NCI-H2107 treated with DMSO at 0.1 percent for 48 hours (cell line): ENCODE measurements at regions not wholly inside any gene's neighbourhood (a gene's known extent, or its start where the extent isn't known, plus 50 kb on each side); places are given as distances from the start of the nearest gene placed in this dataset.

ENCODE experiments used
- DNase-seq: peaks from one replicate; lab custom pipeline; 2025; ENCODE audit not compliant: unreplicated experiment; lab: John Stamatoyannopoulos, UW

DNA sequence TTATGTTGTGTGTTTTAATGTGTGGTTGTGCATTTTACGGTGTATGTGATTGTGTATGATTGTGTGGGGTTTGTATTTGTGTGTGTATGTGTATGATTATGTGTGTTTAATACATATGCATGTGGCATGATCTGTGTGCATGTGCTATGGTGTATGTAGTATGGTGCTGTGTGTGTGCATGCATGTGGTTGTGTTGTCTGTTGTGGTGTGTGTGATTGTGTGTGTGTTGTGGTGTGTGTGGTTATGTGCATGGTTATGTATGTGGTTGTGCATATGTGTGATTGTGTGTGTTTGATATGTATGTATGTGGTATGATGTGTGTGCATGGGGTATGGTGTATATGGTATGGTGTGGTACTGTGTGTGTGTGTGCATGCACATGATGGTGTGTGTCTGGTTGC lies 148.1 kb upstream of the AGAP1 start:
- no peak for DNase-seq

DNA sequence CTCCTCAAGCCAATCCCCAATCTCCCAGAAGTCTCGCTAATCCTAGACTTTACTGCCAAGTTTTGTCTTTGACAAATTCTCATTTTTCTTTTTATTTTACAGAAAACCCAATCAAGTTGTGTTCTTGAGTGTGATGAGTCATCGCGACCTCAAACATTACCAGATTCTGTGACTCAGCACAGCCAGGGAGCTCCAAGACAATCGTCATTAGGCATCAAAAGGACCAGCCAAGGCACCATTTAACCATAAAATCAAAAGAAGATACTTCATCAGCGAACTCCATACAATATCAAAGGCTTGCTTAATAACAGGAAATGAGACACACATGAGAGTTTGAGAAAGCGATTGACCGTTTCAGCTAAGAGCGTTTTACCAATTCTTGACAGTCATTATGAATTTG lies 146.2 kb upstream of the AGAP1 start:
- DNase-seq: no peak

DNA sequence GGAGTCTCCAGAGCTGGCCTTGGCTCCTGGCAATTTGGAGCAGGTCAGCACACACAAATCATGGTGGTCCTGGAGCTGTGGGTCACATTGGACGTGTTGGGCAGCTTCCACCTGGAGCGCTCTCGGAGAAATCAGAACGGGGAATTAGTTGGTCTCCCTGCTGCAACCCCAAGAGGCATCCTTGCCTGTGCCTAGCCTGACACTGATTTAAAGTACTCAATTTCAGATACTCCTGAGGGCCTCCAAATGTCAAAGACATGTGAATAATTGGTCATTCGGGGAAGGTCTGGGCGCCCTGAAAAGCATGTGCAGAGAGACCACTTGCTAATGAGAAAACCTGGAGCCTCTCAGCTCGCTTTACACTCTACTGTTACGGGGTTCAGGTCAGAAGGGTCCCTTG lies 145.5 kb upstream of the AGAP1 start:
- no peak for DNase-seq

- DNase-seq: no peak
Observed at GRCh38 chr2:235350234-235350633, 143.6 kb upstream of the AGAP1 start.

- DNase-seq: no peak
Observed at GRCh38 chr2:235352541-235352940, 141.3 kb upstream of the AGAP1 start.

GRCh38 chr2:235357881-235358280 lies 136.0 kb upstream of the AGAP1 start:
- DNase-seq: no peak

DNA sequence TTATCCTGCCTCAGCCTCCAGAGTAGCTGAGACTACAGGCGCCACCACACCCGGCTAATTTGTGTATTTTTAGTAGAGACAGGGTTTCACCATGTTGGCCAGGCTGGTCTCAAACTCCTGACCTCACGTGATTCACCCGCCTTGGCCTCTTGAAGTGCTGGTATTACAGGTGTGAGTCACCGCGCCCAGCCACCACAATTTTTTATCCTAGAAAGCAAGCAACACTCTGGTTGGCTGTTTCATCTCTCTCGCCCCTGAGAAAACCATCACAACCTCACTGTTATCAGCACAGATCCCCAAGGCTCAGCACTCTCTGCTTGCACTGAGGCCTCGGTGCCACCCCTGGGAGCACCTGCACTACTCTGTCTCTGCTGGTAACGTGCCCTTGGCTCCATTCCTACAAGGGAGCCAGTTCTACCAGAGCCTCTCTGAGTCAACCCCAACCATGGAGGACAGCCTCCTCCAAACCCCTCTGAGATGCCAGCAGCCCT lies 134.8 kb upstream of the AGAP1 start:
- no peak for DNase-seq

DNA sequence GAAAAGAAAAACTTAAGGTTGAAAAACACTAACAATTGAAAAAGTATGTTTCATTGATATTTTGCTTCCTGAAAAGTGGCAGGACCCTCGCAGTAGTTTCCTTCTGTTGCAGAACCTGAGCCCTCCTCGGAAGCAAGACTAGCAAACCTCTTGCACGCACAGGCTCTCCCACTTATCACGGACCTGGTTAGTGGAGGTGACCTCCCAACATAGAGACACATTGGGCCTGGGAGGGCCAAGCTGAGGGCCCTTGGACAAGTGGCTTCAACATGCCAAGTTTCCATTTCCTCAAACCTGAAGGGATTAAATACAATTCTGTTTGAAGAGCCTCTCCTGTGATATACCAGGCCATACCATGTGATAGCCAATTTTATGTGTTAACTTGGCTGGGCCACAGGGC lies 133.4 kb upstream of the AGAP1 start:
- DNase-seq: no peak

- no peak for DNase-seq
Observed at GRCh38 chr2:235365743-235366142, 128.1 kb upstream of the AGAP1 start.

DNA sequence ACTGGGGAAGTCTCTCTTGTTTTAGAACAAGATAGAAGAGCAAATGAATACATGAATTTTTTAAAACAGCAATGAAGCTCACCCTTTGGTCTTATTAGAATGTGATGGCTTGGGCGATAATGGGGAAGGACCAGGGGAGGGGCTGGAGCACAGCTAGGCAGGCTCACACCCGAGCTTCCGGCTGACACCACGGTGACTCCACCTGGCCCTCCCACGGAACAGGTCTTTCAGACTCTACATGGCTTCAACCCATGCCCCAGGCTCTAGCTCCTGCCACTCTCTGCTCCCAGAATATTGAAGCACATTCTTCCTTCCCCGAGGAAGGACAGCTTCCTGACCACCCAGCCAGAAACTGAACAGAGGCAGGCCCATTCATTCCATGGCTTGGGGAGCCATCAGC lies 127.5 kb upstream of the AGAP1 start:
- DNase-seq: no peak

GRCh38 chr2:235366807-235367206 lies 127.0 kb upstream of the AGAP1 start:
- no peak for DNase-seq

GRCh38 chr2:235371018-235371417 lies 122.8 kb upstream of the AGAP1 start:
- no peak for DNase-seq

DNA sequence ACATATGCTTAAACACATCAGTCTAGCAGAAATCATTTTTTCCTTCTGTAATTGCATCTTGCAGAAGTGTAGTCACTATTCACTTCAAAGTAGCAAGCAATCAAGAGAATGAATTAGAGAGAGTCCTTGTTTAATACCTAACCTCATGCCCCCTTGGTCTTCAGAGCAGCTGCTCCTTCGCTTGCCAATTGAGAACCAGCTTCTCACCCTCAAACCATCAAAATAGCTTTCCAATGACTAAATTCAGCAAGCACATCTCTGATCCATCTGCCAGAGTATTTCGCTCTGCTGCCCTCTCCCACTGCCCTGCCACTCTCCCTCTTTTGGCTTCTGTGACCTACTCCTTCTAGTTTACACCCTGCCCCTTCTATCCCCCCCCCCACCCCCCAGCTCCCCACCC lies 120.7 kb upstream of the AGAP1 start:
- no peak for DNase-seq

GRCh38 chr2:235377176-235377575 lies 116.7 kb upstream of the AGAP1 start:
- DNase-seq: no peak

DNA sequence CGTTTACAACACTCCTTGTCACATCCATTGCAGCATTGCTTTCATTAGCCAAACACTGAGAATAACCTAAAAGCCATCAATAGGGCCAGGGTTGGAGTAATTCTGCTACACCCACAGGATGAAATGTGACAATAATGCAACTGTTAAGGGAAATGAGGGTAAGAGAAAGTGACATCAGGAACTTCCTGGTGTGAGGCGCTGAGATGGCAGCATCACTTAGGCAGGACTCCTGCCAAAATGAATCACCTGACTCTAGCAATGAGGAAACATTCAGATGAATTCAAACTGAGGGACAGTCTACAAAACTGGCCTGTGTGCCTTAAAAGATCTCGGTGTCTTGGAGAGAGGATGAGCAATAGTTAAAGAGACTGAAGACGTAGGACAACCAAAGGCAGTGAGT lies 115.6 kb upstream of the AGAP1 start:
- no peak for DNase-seq

DNA sequence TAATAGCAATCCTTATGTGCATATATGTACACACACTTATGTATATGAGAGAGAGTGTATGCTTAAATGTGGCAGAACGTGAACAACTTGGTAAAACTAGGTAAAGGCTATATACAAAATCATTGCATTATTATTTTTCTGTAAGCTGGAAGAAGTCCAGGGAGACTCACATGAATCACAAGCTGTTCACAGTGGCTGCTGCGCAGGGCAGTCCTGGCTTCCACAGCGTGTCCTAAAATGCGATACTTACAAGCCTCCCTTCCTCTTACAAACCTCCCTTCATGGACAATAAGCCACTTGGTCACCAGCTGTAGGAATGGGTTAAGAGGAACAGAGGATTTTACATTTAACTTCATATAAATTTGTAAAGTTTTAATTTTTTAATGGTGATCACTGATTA lies 114.9 kb upstream of the AGAP1 start:
- no peak for DNase-seq

GRCh38 chr2:235381261-235381912 lies 112.5 kb upstream of the AGAP1 start:
- no peak for DNase-seq

- no peak for DNase-seq
Observed at GRCh38 chr2:235382179-235382578, 111.7 kb upstream of the AGAP1 start.

GRCh38 chr2:235382601-235383000 lies 111.2 kb upstream of the AGAP1 start:
- no peak for DNase-seq

DNA sequence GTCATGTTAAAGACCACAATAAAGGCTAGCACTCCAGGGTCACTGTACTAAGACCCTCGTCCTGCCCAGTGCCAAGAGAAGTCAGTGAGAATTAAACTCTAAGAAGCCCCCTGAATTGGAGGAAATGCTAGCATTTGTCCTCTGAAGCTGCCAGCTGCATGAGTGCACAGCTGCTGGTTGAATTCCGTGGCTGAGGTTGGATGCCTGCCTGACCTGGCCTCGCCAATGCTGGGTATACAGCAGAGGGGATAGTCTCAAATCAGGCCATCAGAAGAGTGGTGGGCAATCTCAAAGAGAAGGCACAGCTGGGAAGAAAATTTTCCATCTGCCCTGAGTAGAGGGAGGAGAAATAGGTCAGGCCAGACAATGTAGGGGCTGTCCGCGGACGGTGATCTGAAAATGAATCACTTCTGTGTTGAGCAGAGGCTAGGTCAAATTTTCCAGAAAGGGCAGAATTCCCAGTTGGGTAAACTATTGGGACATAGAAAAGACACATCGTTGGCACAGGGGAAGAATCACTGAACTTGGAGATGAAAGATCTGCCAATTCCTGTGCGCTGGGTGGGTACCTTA lies 110.5 kb upstream of the AGAP1 start:
- no peak for DNase-seq

DNA sequence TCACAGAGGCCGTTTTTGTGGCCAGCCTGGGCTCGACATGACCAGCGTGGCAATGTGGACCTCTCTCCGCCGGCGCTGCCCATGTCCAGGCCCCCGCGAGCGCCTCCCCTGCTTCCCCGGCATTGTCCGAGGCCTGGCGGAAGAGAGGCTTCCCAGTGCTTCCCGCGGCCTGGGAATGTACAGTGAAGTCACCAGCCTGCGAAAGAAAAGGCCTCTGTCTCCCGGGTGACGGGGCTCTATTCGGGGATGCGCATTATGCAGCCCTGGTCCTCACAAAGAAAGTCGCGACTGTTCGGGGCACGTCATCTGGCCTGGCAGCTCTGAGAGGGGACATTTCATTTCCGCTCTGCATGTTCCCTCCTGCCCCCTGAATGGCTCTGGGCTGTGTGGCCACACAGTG lies 109.2 kb upstream of the AGAP1 start:
- DNase-seq: no peak

DNA sequence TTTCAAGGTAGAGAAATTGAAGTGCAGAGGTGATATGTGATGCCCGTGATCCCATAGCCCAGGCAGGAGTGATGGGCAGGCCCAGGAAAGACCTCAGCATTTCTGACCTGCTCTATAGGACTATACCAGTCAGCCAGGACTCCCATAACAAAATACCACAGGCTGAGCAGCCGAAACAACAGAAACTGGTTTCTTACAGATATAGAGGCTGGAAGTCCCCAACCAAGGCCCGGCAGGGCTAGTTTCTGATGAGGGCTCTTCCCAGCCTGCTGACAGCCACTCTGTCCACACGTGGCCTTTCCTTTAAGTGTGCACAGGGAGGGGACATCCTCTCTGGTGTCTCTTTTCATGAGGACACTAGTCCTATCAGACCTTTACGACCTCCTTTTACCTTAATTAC lies 104.2 kb upstream of the AGAP1 start:
- no peak for DNase-seq
